CD4-positive, CD25-positive, alpha-beta regulatory T cell (primary cell): ENCODE measurements at regions not wholly inside any gene's neighbourhood (a gene's known extent, or its start where the extent isn't known, plus 50 kb on each side); places are given as distances from the start of the nearest gene placed in this dataset.

Experiments
- ATAC-seq, 2 donors: fragments of 150-1000 bp; cut with Tn5 transposase; one replicate each; pipeline ENCODE4 v1.10.0; 2021; ENCODE audit warnings: low read depth in 2 of 2, moderate number of reproducible peaks in 2 of 2, moderate library complexity in 1 of 2
- DNase-seq, 3 donors: peaks; one replicate each; pipeline versions ENCODE4 v3.0.0 to v3.0.0-alpha.2; 2012 to 2022; ENCODE audit warnings: mixed read lengths in 1 of 3
- H3K27ac ChIP-seq: one replicate; pipeline ENCODE4 v1.7.0; 2013; ENCODE audit warnings: mild to moderate bottlenecking, low read length; ENCODE audit not compliant: insufficient read depth, poor library complexity, severe bottlenecking
- H3K27me3 ChIP-seq: one replicate; pipeline ENCODE4 v1.7.0; 2013; ENCODE audit warnings: low read length; ENCODE audit not compliant: control insufficient read depth, insufficient read depth
- H3K36me3 ChIP-seq: one replicate; pipeline ENCODE4 v1.7.0; 2013; ENCODE audit warnings: mild to moderate bottlenecking, low read length, moderate library complexity; ENCODE audit not compliant: control insufficient read depth, insufficient read depth
- H3K4me1 ChIP-seq: 2 replicates; pipeline ENCODE4 v1.7.0; 2013; ENCODE audit warnings: mild to moderate bottlenecking, low read length; ENCODE audit not compliant: insufficient read depth, control insufficient read depth, poor library complexity, severe bottlenecking
- H3K4me3 ChIP-seq: one replicate; pipeline ENCODE4 v1.7.0; 2013; ENCODE audit warnings: low read depth, mild to moderate bottlenecking, low read length, moderate library complexity
- H3K9me3 ChIP-seq, 2 experiments: 1 replicate in 1 of 2; 2 replicates in 1 of 2; pipeline ENCODE4 v1.7.0; 2013; ENCODE audit warnings: low read length in 2 of 2, mild to moderate bottlenecking in 1 of 2, moderate library complexity in 1 of 2; ENCODE audit not compliant: control insufficient read depth in 2 of 2
- H3K27ac Mint-ChIP-seq, 3 donors: one replicate each; pipeline ENCODE4 v1.8.0; 2020 to 2022; ENCODE audit warnings: mild to moderate bottlenecking in 3 of 3, mixed read lengths in 3 of 3, moderate library complexity in 2 of 3
- H3K27me3 Mint-ChIP-seq: one replicate; pipeline ENCODE4 v1.8.0; 2022; ENCODE audit warnings: mild to moderate bottlenecking, mixed read lengths
- H3K36me3 Mint-ChIP-seq: one replicate; pipeline ENCODE4 v1.8.0; 2020; ENCODE audit warnings: mixed read lengths
- H3K4me1 Mint-ChIP-seq, 4 donors: one replicate each; pipeline ENCODE4 v1.8.0; 2020 to 2022; ENCODE audit warnings: mixed read lengths in 4 of 4, mild to moderate bottlenecking in 1 of 4
- H3K4me3 Mint-ChIP-seq, 4 donors: one replicate each; pipeline ENCODE4 v1.8.0; 2020 to 2022; ENCODE audit warnings: mild to moderate bottlenecking in 4 of 4, mixed read lengths in 4 of 4, moderate library complexity in 3 of 4
- H3K9me3 Mint-ChIP-seq, 7 donors: one replicate each; pipeline ENCODE4 v1.8.0; 2020 to 2022; ENCODE audit warnings: mixed read lengths in 7 of 7, mild to moderate bottlenecking in 3 of 7, moderate library complexity in 2 of 7

- Histone ChIP-seq H3K27ac (no peak overlapping the region), H3K9me3 (no peaks in the 10 kb centered on the region), H3K27me3 (no peaks in the 10 kb centered on the region), H3K4me3 (no peak overlapping the region), H3K4me1 (no peaks in the 10 kb centered on the region), H3K36me3 (no peaks in the 10 kb centered on the region)
- H3K9me3 Mint-ChIP-seq, result peaks cover 0 to 11% (median 5%) of the 10 kb centered on the region in 7 donors
- DNase-seq, result no peak
- H3K4me1 Mint-ChIP-seq, result no peaks in the 10 kb centered on the region
- H3K27ac Mint-ChIP-seq, result no peak overlapping the region
- no peaks in the 10 kb centered on the region for H3K27me3 Mint-ChIP-seq
- H3K36me3 Mint-ChIP-seq, result no peaks in the 10 kb centered on the region
- no peak for ATAC-seq
- H3K4me3 Mint-ChIP-seq, result no peak overlapping the region
Measured at GRCh38 chr15:94066046-94066445, 165.3 kb upstream of the MCTP2 start.

- DNase-seq (no peak), ATAC-seq (no peak)
- H3K4me3 ChIP-seq, result no peak overlapping the region
- H3K27me3 Mint-ChIP-seq, result no peaks in the 10 kb centered on the region
- no peak overlapping the region for H3K4me3 Mint-ChIP-seq
- no peaks in the 10 kb centered on the region for H3K4me1 Mint-ChIP-seq
- H3K9me3 ChIP-seq, result no peaks in the 10 kb centered on the region
- H3K4me1 ChIP-seq, result no peaks in the 10 kb centered on the region
- peaks cover 0 to 9% (median 2%) of the 10 kb centered on the region in 7 donors for H3K9me3 Mint-ChIP-seq
- no peaks in the 10 kb centered on the region for H3K27me3 ChIP-seq
- H3K27ac ChIP-seq, result no peak overlapping the region
- H3K27ac Mint-ChIP-seq, result no peak overlapping the region
- H3K36me3 ChIP-seq, result no peaks in the 10 kb centered on the region
- no peaks in the 10 kb centered on the region for H3K36me3 Mint-ChIP-seq
Measured at GRCh38 chr15:94064676-94065313, 166.6 kb upstream of the MCTP2 start.

GRCh38 chr15:94061041-94061440 is 170.3 kb upstream of the MCTP2 start:
- H3K27ac ChIP-seq, result no peak overlapping the region
- H3K27me3 Mint-ChIP-seq, result peaks cover 4% of the 10 kb centered on the region
- no peak overlapping the region for H3K27ac Mint-ChIP-seq
- no peak overlapping the region for H3K4me3 ChIP-seq
- H3K36me3 Mint-ChIP-seq, result no peaks in the 10 kb centered on the region
- no peaks in the 10 kb centered on the region for H3K4me1 Mint-ChIP-seq
- H3K27me3 ChIP-seq, result no peaks in the 10 kb centered on the region
- no peak overlapping the region for H3K4me3 Mint-ChIP-seq
- ATAC-seq (no peak), DNase-seq (no peak)
- no peaks in the 10 kb centered on the region for H3K9me3 ChIP-seq
- H3K9me3 Mint-ChIP-seq, result peaks cover 0 to 7% (median 0%) of the 10 kb centered on the region in 7 donors
- no peaks in the 10 kb centered on the region for H3K36me3 ChIP-seq
- H3K4me1 ChIP-seq, result no peaks in the 10 kb centered on the region

- no peak for DNase-seq
- no peaks in the 10 kb centered on the region for H3K9me3 ChIP-seq
- Mint-ChIP-seq H3K36me3 (no peaks in the 10 kb centered on the region), H3K4me1 (no peaks in the 10 kb centered on the region), H3K27me3 (peaks cover 4% of the 10 kb centered on the region), H3K9me3 (peaks cover 0 to 7% (median 0%) of the 10 kb centered on the region in 7 donors), H3K27ac (no peak overlapping the region), H3K4me3 (no peak overlapping the region)
- no peak overlapping the region for H3K27ac ChIP-seq
- no peaks in the 10 kb centered on the region for H3K36me3 ChIP-seq
- H3K4me1 ChIP-seq, result no peaks in the 10 kb centered on the region
- no peak for ATAC-seq
- no peaks in the 10 kb centered on the region for H3K27me3 ChIP-seq
- H3K4me3 ChIP-seq, result no peak overlapping the region
Measured at GRCh38 chr15:94059013-94059587, 172.3 kb upstream of the MCTP2 start.

GRCh38 chr15:94057305-94057704 is 174.1 kb upstream of the MCTP2 start:
- Mint-ChIP-seq H3K36me3 (no peaks in the 10 kb centered on the region), H3K4me1 (no peaks in the 10 kb centered on the region), H3K27me3 (peaks cover 4% of the 10 kb centered on the region), H3K9me3 (peaks cover 0 to 7% (median 0%) of the 10 kb centered on the region in 7 donors), H3K27ac (peak overlapping the region in 1 of 3 donors; percentile 43), H3K4me3 (no peak overlapping the region)
- Histone ChIP-seq H3K27me3 (no peaks in the 10 kb centered on the region), H3K36me3 (no peaks in the 10 kb centered on the region), H3K4me1 (no peaks in the 10 kb centered on the region), H3K27ac (no peak overlapping the region), H3K9me3 (no peaks in the 10 kb centered on the region), H3K4me3 (no peak overlapping the region)
- no peak for DNase-seq
- no peak for ATAC-seq

- DNase-seq (no peak), ATAC-seq (no peak)
- peaks cover 4% of the 10 kb centered on the region for H3K27me3 Mint-ChIP-seq
- H3K4me3 Mint-ChIP-seq, result no peak overlapping the region
- H3K4me3 ChIP-seq, result no peak overlapping the region
- no peaks in the 10 kb centered on the region for H3K36me3 ChIP-seq
- peaks cover 0 to 7% (median 0%) of the 10 kb centered on the region in 7 donors for H3K9me3 Mint-ChIP-seq
- H3K4me1 ChIP-seq, result no peaks in the 10 kb centered on the region
- no peaks in the 10 kb centered on the region for H3K9me3 ChIP-seq
- H3K27ac ChIP-seq, result no peak overlapping the region
- no peaks in the 10 kb centered on the region for H3K27me3 ChIP-seq
- H3K4me1 Mint-ChIP-seq, result no peaks in the 10 kb centered on the region
- H3K27ac Mint-ChIP-seq, result no peak overlapping the region
- no peaks in the 10 kb centered on the region for H3K36me3 Mint-ChIP-seq
Measured at GRCh38 chr15:94056314-94056713, 175.0 kb upstream of the MCTP2 start.

- Mint-ChIP-seq H3K9me3 (peaks cover 0 to 5% (median 0%) of the 10 kb centered on the region in 7 donors), H3K27me3 (peaks cover 4% of the 10 kb centered on the region), H3K4me3 (no peak overlapping the region), H3K27ac (no peak overlapping the region), H3K4me1 (no peaks in the 10 kb centered on the region), H3K36me3 (no peaks in the 10 kb centered on the region)
- H3K4me3 ChIP-seq, result no peak overlapping the region
- no peaks in the 10 kb centered on the region for H3K36me3 ChIP-seq
- ATAC-seq, result no peak
- no peaks in the 10 kb centered on the region for H3K9me3 ChIP-seq
- no peak for DNase-seq
- H3K27ac ChIP-seq, result no peak overlapping the region
- H3K4me1 ChIP-seq, result no peaks in the 10 kb centered on the region
- H3K27me3 ChIP-seq, result no peaks in the 10 kb centered on the region
Measured at GRCh38 chr15:94053626-94054025, 177.7 kb upstream of the MCTP2 start.

GRCh38 chr15:94052711-94053110 is 178.7 kb upstream of the MCTP2 start:
- no peaks in the 10 kb centered on the region for H3K36me3 Mint-ChIP-seq
- H3K4me3 Mint-ChIP-seq, result no peak overlapping the region
- ATAC-seq (no peak), DNase-seq (no peak)
- peaks cover 0 to 5% (median 0%) of the 10 kb centered on the region in 7 donors for H3K9me3 Mint-ChIP-seq
- no peaks in the 10 kb centered on the region for H3K4me1 Mint-ChIP-seq
- no peak overlapping the region for H3K27ac Mint-ChIP-seq
- no peak overlapping the region for H3K4me3 ChIP-seq
- no peak overlapping the region for H3K27ac ChIP-seq
- no peaks in the 10 kb centered on the region for H3K4me1 ChIP-seq
- H3K27me3 ChIP-seq, result no peaks in the 10 kb centered on the region
- no peaks in the 10 kb centered on the region for H3K36me3 ChIP-seq
- H3K9me3 ChIP-seq, result no peaks in the 10 kb centered on the region
- H3K27me3 Mint-ChIP-seq, result peaks cover 4% of the 10 kb centered on the region
